MM.1S (cell line): ENCODE measurements at regions not wholly inside any gene's neighbourhood (a gene's known extent, or its start where the extent isn't known, plus 50 kb on each side); places are given as distances from the start of the nearest gene placed in this dataset.

Source experiments
- DNase-seq: peaks from one replicate; pipeline ENCODE4 v3.0.0-alpha.2; 2015
- H2AFZ ChIP-seq: fragments of 300-600 bp; sonication (generic); 2 replicates; pipeline ENCODE4 v1.6.0; 2016; ENCODE audit warnings: antibody characterized with exemption, low read length
- H3F3A ChIP-seq: fragments of 300-600 bp; sonication (generic); 2 replicates; pipeline ENCODE4 v1.6.1; 2016; ENCODE audit warnings: mild to moderate bottlenecking, antibody characterized with exemption, low read length, moderate library complexity, mixed read lengths; ENCODE audit not compliant: insufficient read depth
- H3K27ac ChIP-seq: fragments of 300-600 bp; sonication (generic); 2 replicates; pipeline ENCODE4 v1.5.1; 2016; ENCODE audit warnings: mild to moderate bottlenecking, low read length
- H3K27me3 ChIP-seq: fragments of 300-600 bp; sonication (generic); replicated peaks from 2 replicates; pipeline ENCODE4 v1.6.0; 2016; ENCODE audit warnings: low read length; ENCODE audit not compliant: insufficient read depth
- H3K36me3 ChIP-seq: fragments of 300-600 bp; sonication (generic); replicated peaks from 2 replicates; pipeline ENCODE4 v1.6.1; 2016; ENCODE audit warnings: mild to moderate bottlenecking, low read length, mixed read lengths; ENCODE audit not compliant: insufficient read depth
- H3K4me1 ChIP-seq: fragments of 300-600 bp; sonication (generic); 2 replicates; pipeline ENCODE4 v1.6.1; 2016; ENCODE audit warnings: low read length, mixed read lengths
- H3K4me2 ChIP-seq: fragments of 300-600 bp; sonication (generic); 2 replicates; pipeline ENCODE4 v1.6.0; 2016; ENCODE audit warnings: low read depth, low read length
- H3K4me3 ChIP-seq: fragments of 300-600 bp; sonication (generic); 2 replicates; pipeline ENCODE4 v1.5.1; 2016; ENCODE audit warnings: low read length, mixed read lengths
- H3K79me2 ChIP-seq: fragments of 300-600 bp; sonication (generic); 2 replicates; pipeline ENCODE4 v1.6.1; 2016; ENCODE audit warnings: mixed run types, low read length, mixed read lengths
- H3K9ac ChIP-seq: fragments of 300-600 bp; sonication (generic); 2 replicates; pipeline ENCODE4 v1.6.1; 2016; ENCODE audit warnings: low read length, mixed read lengths
- H3K9me2 ChIP-seq: fragments of 300-600 bp; sonication (generic); replicated peaks from 2 replicates; pipeline ENCODE4 v1.6.1; 2016; ENCODE audit warnings: mild to moderate bottlenecking, low read length, mixed read lengths; ENCODE audit not compliant: insufficient read depth
- H3K9me3 ChIP-seq: fragments of 300-600 bp; sonication (generic); replicated peaks from 2 replicates; pipeline ENCODE4 v1.6.1; 2016; ENCODE audit warnings: mild to moderate bottlenecking, low read length, mixed read lengths; ENCODE audit not compliant: insufficient read depth
- H4K20me1 ChIP-seq: fragments of 300-600 bp; sonication (generic); 2 replicates; pipeline ENCODE4 v1.6.1; 2016; ENCODE audit warnings: mild to moderate bottlenecking, low read length, moderate library complexity, mixed read lengths; ENCODE audit not compliant: insufficient read depth
- EZH2 ChIP-seq: fragments of 300-600 bp; sonication (generic); optimal IDR thresholded peaks from 2 replicates; pipeline ENCODE3; 2017; ENCODE audit warnings: low read depth, mild to moderate bottlenecking, antibody characterized with exemption, low read length, mixed read lengths
- EZH2phosphoT487 ChIP-seq: fragments of 300-600 bp; sonication (generic); IDR thresholded peaks from 2 replicates; pipeline ENCODE4 v1.6.1; 2018; ENCODE audit warnings: antibody characterized with exemption, low read length
- TF ChIP-seq, protein P1 (sequence below): fragments of 300-600 bp; sonication (generic); IDR thresholded peaks from 2 replicates; pipeline ENCODE4 v1.5.1; 2016; ENCODE audit warnings: antibody characterized with exemption, low read length, mixed read lengths

GRCh38 chr17:70242781-70243437, 73.6 kb downstream of the KCNJ2 start:
- TF ChIP-seq, protein P1, sequence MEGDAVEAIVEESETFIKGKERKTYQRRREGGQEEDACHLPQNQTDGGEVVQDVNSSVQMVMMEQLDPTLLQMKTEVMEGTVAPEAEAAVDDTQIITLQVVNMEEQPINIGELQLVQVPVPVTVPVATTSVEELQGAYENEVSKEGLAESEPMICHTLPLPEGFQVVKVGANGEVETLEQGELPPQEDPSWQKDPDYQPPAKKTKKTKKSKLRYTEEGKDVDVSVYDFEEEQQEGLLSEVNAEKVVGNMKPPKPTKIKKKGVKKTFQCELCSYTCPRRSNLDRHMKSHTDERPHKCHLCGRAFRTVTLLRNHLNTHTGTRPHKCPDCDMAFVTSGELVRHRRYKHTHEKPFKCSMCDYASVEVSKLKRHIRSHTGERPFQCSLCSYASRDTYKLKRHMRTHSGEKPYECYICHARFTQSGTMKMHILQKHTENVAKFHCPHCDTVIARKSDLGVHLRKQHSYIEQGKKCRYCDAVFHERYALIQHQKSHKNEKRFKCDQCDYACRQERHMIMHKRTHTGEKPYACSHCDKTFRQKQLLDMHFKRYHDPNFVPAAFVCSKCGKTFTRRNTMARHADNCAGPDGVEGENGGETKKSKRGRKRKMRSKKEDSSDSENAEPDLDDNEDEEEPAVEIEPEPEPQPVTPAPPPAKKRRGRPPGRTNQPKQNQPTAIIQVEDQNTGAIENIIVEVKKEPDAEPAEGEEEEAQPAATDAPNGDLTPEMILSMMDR, result no peak
- TF ChIP-seq EZH2phosphoT487 (no peak), EZH2 (no peak)
- Histone ChIP-seq H3K9me3 (no peaks in the 10 kb centered on the region), H3K9me2 (no peaks in the 10 kb centered on the region), H3K36me3 (no peaks in the 10 kb centered on the region), H2AFZ (no peak overlapping the region), H3K27me3 (no peaks in the 10 kb centered on the region), H4K20me1 (no peaks in the 10 kb centered on the region), H3K4me2 (no peak overlapping the region), H3K4me1 (no peaks in the 10 kb centered on the region), H3F3A (no peaks in the 10 kb centered on the region), H3K79me2 (no peaks in the 10 kb centered on the region), H3K27ac (no peak overlapping the region), H3K9ac (no peak overlapping the region), H3K4me3 (no peak overlapping the region)
- DNase-seq, result no peak

- H2AFZ ChIP-seq, result no peak overlapping the region
- no peak overlapping the region for H3K27ac ChIP-seq
- no peak for DNase-seq
- no peaks in the 10 kb centered on the region for H3K79me2 ChIP-seq
- no peaks in the 10 kb centered on the region for H4K20me1 ChIP-seq
- TF ChIP-seq EZH2, result no peak
- no peak for TF ChIP-seq EZH2phosphoT487
- TF ChIP-seq, protein P1, result no peak
- no peak overlapping the region for H3K4me3 ChIP-seq
- no peaks in the 10 kb centered on the region for H3K9me3 ChIP-seq
- H3F3A ChIP-seq, result no peaks in the 10 kb centered on the region
- no peaks in the 10 kb centered on the region for H3K9me2 ChIP-seq
- H3K27me3 ChIP-seq, result no peaks in the 10 kb centered on the region
- H3K4me2 ChIP-seq, result no peak overlapping the region
- H3K36me3 ChIP-seq, result no peaks in the 10 kb centered on the region
- no peak overlapping the region for H3K9ac ChIP-seq
- no peaks in the 10 kb centered on the region for H3K4me1 ChIP-seq
These were observed 82.4 kb downstream of the KCNJ2 start for GRCh38 chr17:70251706-70252105.

GRCh38 chr17:70254735-70255460, 85.6 kb downstream of the KCNJ2 start:
- Histone ChIP-seq H3K36me3 (no peaks in the 10 kb centered on the region), H3K4me2 (no peak overlapping the region), H3K4me3 (no peak overlapping the region), H3K4me1 (no peaks in the 10 kb centered on the region), H3F3A (no peaks in the 10 kb centered on the region), H4K20me1 (no peaks in the 10 kb centered on the region), H3K9me3 (no peaks in the 10 kb centered on the region), H2AFZ (no peak overlapping the region), H3K9me2 (no peaks in the 10 kb centered on the region), H3K27ac (no peak overlapping the region), H3K27me3 (no peaks in the 10 kb centered on the region), H3K79me2 (no peaks in the 10 kb centered on the region), H3K9ac (no peak overlapping the region)
- TF ChIP-seq EZH2phosphoT487, result no peak
- TF ChIP-seq EZH2, result no peak
- no peak for DNase-seq

DNA sequence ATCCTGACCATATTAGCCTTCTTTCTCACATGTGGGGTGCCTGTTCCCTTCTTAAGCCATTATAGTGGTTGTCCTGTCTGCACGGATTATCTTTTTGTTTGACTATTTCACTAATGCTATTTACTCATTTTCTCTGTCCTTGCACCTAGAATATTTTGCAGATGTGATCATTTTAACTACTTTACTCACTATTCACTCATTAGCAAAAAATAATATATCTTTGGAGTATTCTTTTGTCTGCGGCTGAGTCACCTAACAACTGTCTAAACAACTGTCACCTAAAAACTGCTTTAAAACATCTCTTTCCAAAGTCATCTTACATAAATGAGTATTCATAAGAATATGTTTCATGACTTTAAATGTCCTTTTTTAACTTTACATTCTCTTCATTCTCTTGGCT, 87.4 kb downstream of the KCNJ2 start:
- Histone ChIP-seq H3K36me3 (no peaks in the 10 kb centered on the region), H3K9me3 (no peaks in the 10 kb centered on the region), H3K4me1 (no peaks in the 10 kb centered on the region), H3K4me3 (no peak overlapping the region), H3K27ac (no peak overlapping the region), H3K27me3 (no peaks in the 10 kb centered on the region), H3K4me2 (no peak overlapping the region), H2AFZ (no peak overlapping the region), H3F3A (no peaks in the 10 kb centered on the region), H3K79me2 (no peaks in the 10 kb centered on the region), H3K9me2 (no peaks in the 10 kb centered on the region), H4K20me1 (no peaks in the 10 kb centered on the region), H3K9ac (no peak overlapping the region)
- DNase-seq, result no peak
- no peak for TF ChIP-seq EZH2
- TF ChIP-seq, protein P1, result no peak
- no peak for TF ChIP-seq EZH2phosphoT487
